Progenitor cell of endocrine pancreas (in vitro differentiated cells): ENCODE measurements at regions not wholly inside any gene's neighbourhood (a gene's known extent, or its start where the extent isn't known, plus 50 kb on each side); places are given as distances from the start of the nearest gene placed in this dataset.

Experiments used
- DNase-seq: peaks from one replicate; pipeline ENCODE4 v3.0.0; 2021; ENCODE audit warnings: low spot score; ENCODE audit not compliant: unreplicated experiment
- H3K27ac Mint-ChIP-seq: 2 replicates; pipeline ENCODE4 v1.8.0; 2021; ENCODE audit warnings: mild to moderate bottlenecking, moderate library complexity, mixed read lengths
- H3K27me3 Mint-ChIP-seq: 2 replicates; pipeline ENCODE4 v1.8.0; 2021; ENCODE audit warnings: mixed read lengths
- H3K36me3 Mint-ChIP-seq: 2 replicates; pipeline ENCODE4 v1.8.0; 2022; ENCODE audit warnings: mixed read lengths; ENCODE audit not compliant: insufficient read depth
- H3K4me1 Mint-ChIP-seq: 2 replicates; pipeline ENCODE4 v1.8.0; 2021; ENCODE audit warnings: low read depth, mixed read lengths
- H3K4me3 Mint-ChIP-seq: 2 replicates; pipeline ENCODE4 v1.8.0; 2021; ENCODE audit warnings: low read depth, mild to moderate bottlenecking, moderate library complexity, mixed read lengths
- H3K9me3 Mint-ChIP-seq: 2 replicates; pipeline ENCODE4 v1.8.0; 2021; ENCODE audit warnings: low read depth, mixed read lengths
- CTCF ChIP-seq: fragments of 200-600 bp; sonication (generic); IDR thresholded peaks from one replicate; pipeline ENCODE4 v1.5.0; 2021; ENCODE audit warnings: antibody characterized with exemption, mild to moderate bottlenecking; ENCODE audit not compliant: unreplicated experiment

DNA sequence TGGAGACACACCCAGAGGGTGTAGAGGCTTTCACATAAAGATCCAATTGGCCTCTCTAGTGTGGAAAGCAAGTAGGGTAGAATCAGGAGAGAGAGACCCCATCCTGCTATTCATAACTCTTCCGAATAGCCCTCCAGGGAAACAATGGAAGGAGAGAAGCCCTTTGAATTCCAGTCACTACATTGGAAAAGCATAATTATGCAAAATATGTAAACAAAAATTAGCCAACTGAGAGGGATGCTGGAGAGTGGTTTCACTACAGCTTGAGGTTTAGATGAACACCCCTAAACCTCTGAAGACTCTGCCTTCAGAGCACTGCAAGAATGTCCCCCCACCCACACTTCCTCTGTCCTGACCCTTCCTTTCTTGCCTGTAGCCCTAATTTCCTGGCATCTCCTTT, 197.3 kb upstream of the ANKRD55 start:
- no peak for TF ChIP-seq CTCF
- Mint-ChIP-seq H3K36me3 (no peaks in the 10 kb centered on the region), H3K4me1 (no peaks in the 10 kb centered on the region), H3K9me3 (no peaks in the 10 kb centered on the region), H3K27ac (no peak overlapping the region), H3K4me3 (no peak overlapping the region), H3K27me3 (peaks cover 3% of the 10 kb centered on the region)
- DNase-seq: no peak

DNA sequence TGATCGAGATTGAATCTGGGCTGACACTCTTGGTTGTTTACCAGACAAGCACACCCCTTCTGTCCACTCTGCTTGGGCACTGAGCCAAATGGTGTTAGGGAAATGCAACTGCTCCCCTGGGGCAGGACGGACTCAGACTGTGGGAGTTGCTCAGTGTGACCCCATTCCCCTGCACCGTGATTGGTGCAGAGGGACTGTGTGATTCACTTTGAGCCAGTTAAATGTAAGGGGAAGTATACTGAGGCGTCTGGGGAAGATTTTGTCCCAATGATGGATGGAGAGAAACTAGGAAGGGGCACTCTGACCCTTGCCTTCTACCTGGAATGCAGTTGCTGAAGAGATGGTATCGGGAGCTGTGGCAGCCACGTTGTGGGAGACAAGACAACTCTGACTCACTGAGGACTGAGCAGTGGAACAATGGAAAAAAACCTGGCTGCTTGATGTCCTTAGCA, 196.0 kb upstream of the ANKRD55 start:
- no peak for DNase-seq
- no peak overlapping the region for H3K4me3 Mint-ChIP-seq
- no peaks in the 10 kb centered on the region for H3K9me3 Mint-ChIP-seq
- H3K27me3 Mint-ChIP-seq: peaks cover 3% of the 10 kb centered on the region
- TF ChIP-seq CTCF: no peak
- no peaks in the 10 kb centered on the region for H3K36me3 Mint-ChIP-seq
- H3K4me1 Mint-ChIP-seq: no peaks in the 10 kb centered on the region
- no peak overlapping the region for H3K27ac Mint-ChIP-seq

DNA sequence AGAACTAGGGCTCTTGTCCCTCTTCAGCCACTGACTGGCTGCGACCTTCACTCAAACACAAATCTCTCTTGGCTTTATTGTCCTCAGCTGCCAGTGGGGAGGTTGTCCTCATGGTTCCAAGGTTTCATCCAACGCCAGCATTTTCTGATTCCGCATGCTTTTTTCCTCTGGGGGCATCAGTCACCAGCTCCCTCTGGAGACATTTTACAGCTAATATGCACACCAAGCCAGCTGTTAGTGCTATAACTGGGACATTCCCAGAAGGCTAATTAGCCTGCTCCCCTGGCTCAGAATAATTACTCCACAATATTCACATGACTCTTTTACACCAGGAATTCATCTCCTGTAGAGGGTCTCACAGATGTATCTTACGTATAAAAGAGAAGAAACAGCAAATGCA, 193.6 kb upstream of the ANKRD55 start:
- Mint-ChIP-seq H3K4me3 (no peak overlapping the region), H3K4me1 (peaks cover 7% of the 10 kb centered on the region), H3K27me3 (peaks cover 3% of the 10 kb centered on the region), H3K36me3 (peaks cover 1% of the 10 kb centered on the region), H3K27ac (no peak overlapping the region), H3K9me3 (peaks cover 4% of the 10 kb centered on the region)
- DNase-seq: no peak
- no peak for TF ChIP-seq CTCF

DNA sequence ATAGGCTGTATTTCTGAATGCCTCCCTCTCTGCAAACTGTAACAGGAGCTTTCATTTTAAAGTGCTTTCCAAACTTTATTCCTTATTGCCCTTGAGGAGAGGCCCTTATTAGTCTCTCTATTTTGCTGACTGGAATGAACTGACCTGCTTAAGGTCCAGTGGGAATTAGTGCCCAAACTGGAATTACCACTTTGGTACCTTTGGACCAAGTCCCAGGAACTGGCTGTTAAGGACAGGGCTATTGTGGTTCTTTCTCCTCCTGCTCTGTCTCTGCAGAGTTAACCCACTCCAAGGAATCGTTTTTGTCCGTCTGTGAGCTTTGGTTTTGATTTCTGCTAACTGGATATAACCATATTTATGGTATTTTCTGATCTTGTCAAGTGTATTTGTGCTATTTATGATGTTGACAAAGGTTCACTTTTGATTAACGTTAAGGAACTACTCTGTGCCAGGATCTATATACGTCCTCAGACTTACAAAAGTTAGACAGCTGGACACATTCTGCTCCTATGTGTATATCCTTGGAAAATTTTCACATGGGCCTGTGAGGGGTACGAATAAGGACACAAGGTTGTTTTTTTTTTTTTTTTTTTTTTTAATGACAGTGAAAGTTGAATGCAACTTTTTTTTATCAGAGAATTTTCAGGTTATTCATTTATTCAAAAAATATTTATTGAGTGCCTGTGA, 189.1 kb upstream of the ANKRD55 start:
- Mint-ChIP-seq H3K27ac (no peak overlapping the region), H3K4me3 (no peak overlapping the region), H3K9me3 (peaks cover 15% of the 10 kb centered on the region), H3K4me1 (peaks cover 12% of the 10 kb centered on the region), H3K27me3 (no peaks in the 10 kb centered on the region), H3K36me3 (peaks cover 1% of the 10 kb centered on the region)
- DNase-seq: no peak
- no peak for TF ChIP-seq CTCF

DNA sequence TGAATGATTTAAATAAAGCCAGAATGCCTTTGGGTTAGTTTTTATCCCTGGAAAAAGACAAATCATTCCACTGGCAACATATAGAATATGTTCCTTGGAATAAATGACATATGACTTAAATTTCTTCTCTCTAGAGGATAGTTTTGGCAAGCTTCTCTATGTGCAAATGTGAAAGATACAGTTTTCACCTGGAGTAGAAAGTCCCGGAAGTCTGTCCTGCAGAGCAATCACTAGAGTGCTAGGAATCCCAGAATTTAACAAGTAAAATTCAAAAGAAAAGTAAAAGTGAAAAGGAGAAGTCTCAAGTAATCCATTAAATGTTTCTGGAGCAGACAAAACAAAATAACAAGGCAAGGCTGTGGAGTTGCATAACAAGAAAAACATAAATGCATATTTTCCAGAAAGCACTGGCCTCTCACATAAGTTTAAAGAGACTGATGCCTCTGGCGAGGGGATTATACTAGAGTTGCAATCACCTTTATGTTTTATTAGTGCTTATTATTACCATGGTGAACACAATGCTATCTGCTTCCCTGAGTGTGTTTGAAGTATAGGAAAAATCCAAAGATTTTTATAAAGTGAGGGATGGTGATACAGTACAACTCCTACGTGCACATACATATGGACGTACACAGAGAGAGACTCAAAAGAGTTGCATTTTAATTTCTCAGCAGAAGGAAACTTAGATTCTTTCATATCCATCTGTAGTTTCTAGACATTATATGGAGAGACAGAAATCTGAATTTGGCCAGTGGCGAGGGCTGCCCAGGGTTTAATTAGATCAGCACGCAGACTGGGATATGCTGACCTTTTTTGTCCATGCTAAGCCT, 188.3 kb upstream of the ANKRD55 start:
- TF ChIP-seq CTCF: no peak
- Mint-ChIP-seq H3K27me3 (no peaks in the 10 kb centered on the region), H3K36me3 (peaks cover 1% of the 10 kb centered on the region), H3K9me3 (peaks cover 15% of the 10 kb centered on the region), H3K27ac (no peak overlapping the region), H3K4me3 (no peak overlapping the region), H3K4me1 (peaks cover 12% of the 10 kb centered on the region)
- no peak for DNase-seq
